ENCODE measurements at regions not wholly inside any gene's neighbourhood (a gene's known extent, or its start where the extent isn't known, plus 50 kb on each side); places are given as distances from the start of the nearest gene placed in this dataset.
"Not testable (repeated sequence)": the region's sequence is repeated elsewhere in the genome, so short reads cannot be mapped to it uniquely, and the experiment has no call there.

GRCh38 chr5:3452622-3453021 lies 143.0 kb upstream of the IRX1 start:
- H3K27ac ChIP-seq, result no peak overlapping the region
- H3K4me2 ChIP-seq, result no peak overlapping the region
- DNase-seq (ENCODE audit: low read depth in 1 of 2, low spot score in 1 of 2) (no peak), FAIRE-seq (no peak), ATAC-seq (no peak)
- ChIA-PET CTCF (no interaction called here), POLR2A (no interaction called here)
- H3K9me3 ChIP-seq, result no peaks in the 10 kb centered on the region
- H3K4me1 ChIP-seq, result no peaks in the 10 kb centered on the region
- no peak for TF ChIP-seq ZSCAN20 (CRISPR knock-in tag; IDR thresholded peaks at IDR 0.05)
- 28% methylated on average over 7 of the region's 7 CpGs for WGBS (ENCODE audit: missing lambda C conversion rate)
- no peak overlapping the region for H3K4me3 ChIP-seq

GRCh38 chr5:3451961-3452360 lies 143.7 kb upstream of the IRX1 start:
- FAIRE-seq (no peak), ATAC-seq (no peak), DNase-seq (ENCODE audit: low read depth in 1 of 2, low spot score in 1 of 2) (no peak)
- Histone ChIP-seq H3K4me1 (no peaks in the 10 kb centered on the region), H3K27ac (no peak overlapping the region), H3K4me3 (no peak overlapping the region), H3K4me2 (no peak overlapping the region), H3K9me3 (0 out of 3 replicates have a peak, but pooled peaks cover 2% of the 10 kb centered on the region)
- ChIA-PET POLR2A (no interaction called here), CTCF (no interaction called here)
- 26% methylated on average over 10 of the region's 10 CpGs for WGBS (ENCODE audit: missing lambda C conversion rate)
- TF ChIP-seq ZSCAN20 (CRISPR knock-in tag; IDR thresholded peaks at IDR 0.05), result no peak

- POLR2A ChIA-PET, result no interaction called here
- H3K4me1 ChIP-seq, result no peaks in the 10 kb centered on the region
- no peak overlapping the region for H3K27ac ChIP-seq
- TF ChIP-seq POLR2AphosphoS2 (conservative IDR thresholded peaks at IDR 0.05; ENCODE audit: low read length) (no peak), TP53 (CRISPR knock-in tag; IDR thresholded peaks at IDR 0.05) (no peak), NR3C1 (IDR thresholded peaks at IDR 0.05) (no peak), ZSCAN20 (CRISPR knock-in tag; IDR thresholded peaks at IDR 0.05) (no peak), RARB (CRISPR knock-in tag; IDR thresholded peaks at IDR 0.05) (no peak), CBX8 (IDR thresholded peaks at IDR 0.05) (no peak), SMC3 (IDR thresholded peaks at IDR 0.05) (no peak), ESRRA (IDR thresholded peaks at IDR 0.05; ENCODE audit: borderline replicate concordance, low read length) (no peak), EP300 (IDR thresholded peaks at IDR 0.05) (no peak), ELK1 (IDR thresholded peaks at IDR 0.05; ENCODE audit: low read depth, low read length) (no peak), CBX2 (IDR thresholded peaks at IDR 0.05; ENCODE audit: borderline replicate concordance, low read depth) (no peak), TFCP2L1 (CRISPR knock-in tag; IDR thresholded peaks at IDR 0.05) (no peak), EHF (CRISPR knock-in tag; IDR thresholded peaks at IDR 0.05) (no peak), CEBPB (IDR thresholded peaks at IDR 0.05) (no peak), NPAS2 (CRISPR knock-in tag; IDR thresholded peaks at IDR 0.05; ENCODE audit: borderline replicate concordance) (no peak)
- CTCF ChIA-PET, result interaction anchor here (0.6 kb wide), 1 partner anchor 10 kb away, joined by 3 read pairs; no protein-coding TSS in a partner anchor
- DNase-seq (ENCODE audit: low read depth in 1 of 2, low spot score in 1 of 2), result no peak
- ATAC-seq, result no peak
- H3K9me3 ChIP-seq, result 0 out of 3 replicates have a peak, but pooled peaks cover 2% of the 10 kb centered on the region
- H3K4me3 ChIP-seq, result no peak overlapping the region
- FAIRE-seq, result no peak
- 37% methylated on average over 4 of the region's 4 CpGs for WGBS (ENCODE audit: missing lambda C conversion rate)
- H3K4me2 ChIP-seq, result no peak overlapping the region
Measured at GRCh38 chr5:3449481-3449880, 146.2 kb upstream of the IRX1 start.

- H3K27ac ChIP-seq, result no peak overlapping the region
- H3K4me2 ChIP-seq, result no peak overlapping the region
- ChIA-PET POLR2A (no interaction called here), CTCF (no interaction called here)
- H3K4me3 ChIP-seq, result no peak overlapping the region
- no peak for ATAC-seq
- no peak for DNase-seq (ENCODE audit: low read depth in 1 of 2, low spot score in 1 of 2)
- 0 out of 3 replicates have a peak, but pooled peaks cover 2% of the 10 kb centered on the region for H3K9me3 ChIP-seq
- WGBS (ENCODE audit: missing lambda C conversion rate), result 51% methylated on average over 3 of the region's 3 CpGs
- TF ChIP-seq MAZ (IDR thresholded peaks at IDR 0.05; ENCODE audit: borderline replicate concordance, low read depth, low read length), result no peak
- no peak for TF ChIP-seq NFE2L2 (conservative IDR thresholded peaks at IDR 0.05; ENCODE audit: low read length)
- no peak for TF ChIP-seq HOXB13 (CRISPR knock-in tag; IDR thresholded peaks at IDR 0.05; ENCODE audit: low read depth)
- TF ChIP-seq ZFP36 (IDR thresholded peaks at IDR 0.05; ENCODE audit: borderline replicate concordance, partially characterized antibody), result no peak
- TF ChIP-seq ZNF302 (CRISPR knock-in tag; IDR thresholded peaks at IDR 0.05), result no peak
- TF ChIP-seq ELK1 (IDR thresholded peaks at IDR 0.05; ENCODE audit: low read depth, low read length), result no peak
- TF ChIP-seq BCL3 (IDR thresholded peaks at IDR 0.05), result no peak
- no peak for TF ChIP-seq NR3C1 (IDR thresholded peaks at IDR 0.05)
- TF ChIP-seq CHD2 (IDR thresholded peaks at IDR 0.05; ENCODE audit: low read length, partially characterized antibody), result no peak
- FAIRE-seq, result no peak
- no peaks in the 10 kb centered on the region for H3K4me1 ChIP-seq
Measured at GRCh38 chr5:3446410-3446809, 149.2 kb upstream of the IRX1 start.

GRCh38 chr5:3445517-3445916 lies 150.1 kb upstream of the IRX1 start:
- H3K9me3 ChIP-seq; POLR2A ChIA-PET; DNase-seq (ENCODE audit: low read depth in 1 of 2, low spot score in 1 of 2); CTCF ChIA-PET; ATAC-seq; H3K4me3 ChIP-seq; H3K4me1 ChIP-seq; H3K4me2 ChIP-seq; H3K27ac ChIP-seq; FAIRE-seq: not testable (repeated sequence)

Measured in A549 (cell line).